ENCODE measurements at regions not wholly inside any gene's neighbourhood (a gene's known extent, or its start where the extent isn't known, plus 50 kb on each side); places are given as distances from the start of the nearest gene placed in this dataset.

- no peak overlapping the region for H3K27ac ChIP-seq (ENCODE audit: extremely low read depth, low read depth, low read length)
- POLR2A ChIA-PET, result no interaction called here
- H3K36me3 ChIP-seq (ENCODE audit: control insufficient read depth in 2 of 2, insufficient read depth in 1 of 2, low read length in 2 of 2), result no peaks in the 10 kb centered on the region
- no peak overlapping the region for H3K4me3 ChIP-seq (ENCODE audit: low read depth, low read length)
- no peaks in the 10 kb centered on the region for H3K9me3 ChIP-seq (ENCODE audit: control insufficient read depth, insufficient read depth, low read depth, low read length)
- TF ChIP-seq ZNF214 (tag by site-specific recombination; IDR thresholded peaks at IDR 0.05; ENCODE audit: borderline replicate concordance) (no peak), ZNF747 (tag by site-specific recombination; IDR thresholded peaks at IDR 0.05) (no peak), ZNF426 (tag by site-specific recombination; IDR thresholded peaks at IDR 0.05) (no peak), ZNF791 (tag by site-specific recombination; IDR thresholded peaks at IDR 0.05) (no peak), PRDM4 (tag by site-specific recombination; IDR thresholded peaks at IDR 0.05) (no peak), ZNF202 (tag by site-specific recombination; IDR thresholded peaks at IDR 0.05; ENCODE audit: borderline replicate concordance) (no peak), OVOL3 (tag by site-specific recombination; IDR thresholded peaks at IDR 0.05) (no peak), ZNF704 (tag by site-specific recombination; IDR thresholded peaks at IDR 0.05) (no peak), ZNF645 (tag by site-specific recombination; IDR thresholded peaks at IDR 0.05) (no peak), ELK4 (IDR thresholded peaks at IDR 0.05; ENCODE audit: borderline replicate concordance, low read depth, low read length) (no peak), PBX3 (CRISPR knock-in tag; IDR thresholded peaks at IDR 0.05) (no peak), ZNF792 (tag by site-specific recombination; IDR thresholded peaks at IDR 0.05) (no peak), PRDM2 (tag by site-specific recombination; IDR thresholded peaks at IDR 0.05; ENCODE audit: borderline replicate concordance) (no peak), ZNF529 (tag by site-specific recombination; IDR thresholded peaks at IDR 0.05; ENCODE audit: insufficient replicate concordance) (no peak), BCL6B (tag by site-specific recombination; IDR thresholded peaks at IDR 0.05) (no peak), GLI2 (tag by site-specific recombination; IDR thresholded peaks at IDR 0.05; ENCODE audit: borderline replicate concordance, low read depth) (no peak), ZNF350 (tag by site-specific recombination; IDR thresholded peaks at IDR 0.05) (no peak)
- CTCF ChIA-PET, result interaction anchor here (0.6 to 0.8 kb wide), 2 partner anchors 8 to 13 kb away, joined by 4 to 5 read pairs; no protein-coding TSS in a partner anchor
- H3K4me1 ChIP-seq (ENCODE audit: control insufficient read depth, insufficient read depth, low read length), result 0 out of 2 replicates have a peak, but pooled peaks cover 3% of the 10 kb centered on the region
Observed at GRCh38 chr5:57417971-57418370, 64.6 kb downstream of the ACTBL2 start.
